ENCODE measurements at regions not wholly inside any gene's neighbourhood (a gene's known extent, or its start where the extent isn't known, plus 50 kb on each side); places are given as distances from the start of the nearest gene placed in this dataset.
"Not testable (repeated sequence)": the region's sequence is repeated elsewhere in the genome, so short reads cannot be mapped to it uniquely, and the experiment has no call there.

- H3K4me3 ChIP-seq (ENCODE audit: low read depth, low read length): no peak overlapping the region
- no peak for DNase-seq (ENCODE audit: low read depth)
- TF ChIP-seq CTCF (IDR thresholded peaks at IDR 0.05; ENCODE audit: low read depth, low read length): no peak
- no peak for TF ChIP-seq MYC (IDR thresholded peaks at IDR 0.05; ENCODE audit: low read depth, low read length)
- TF ChIP-seq MAX (IDR thresholded peaks at IDR 0.05; ENCODE audit: low read depth, low read length): no peak
- no peak for TF ChIP-seq POLR2A (IDR thresholded peaks at IDR 0.05; ENCODE audit: extremely low read depth, insufficient read length)
Observed at GRCh38 chrX:121754301-121754700, 706.9 kb downstream of the GLUD2 start.

- no peak overlapping the region for H3K4me3 ChIP-seq (ENCODE audit: low read depth, low read length)
- DNase-seq (ENCODE audit: low read depth): peak; percentile 6
- TF ChIP-seq CTCF (IDR thresholded peaks at IDR 0.05; ENCODE audit: low read depth, low read length): no peak
- no peak for TF ChIP-seq MAX (IDR thresholded peaks at IDR 0.05; ENCODE audit: low read depth, low read length)
- TF ChIP-seq POLR2A (IDR thresholded peaks at IDR 0.05; ENCODE audit: extremely low read depth, insufficient read length): no peak
- no peak for TF ChIP-seq MYC (IDR thresholded peaks at IDR 0.05; ENCODE audit: low read depth, low read length)
Observed at GRCh38 chrX:121755541-121755940, 708.1 kb downstream of the GLUD2 start.

- no peak for DNase-seq (ENCODE audit: low read depth)
- H3K4me3 ChIP-seq (ENCODE audit: low read depth, low read length): no peak overlapping the region
- TF ChIP-seq CTCF (IDR thresholded peaks at IDR 0.05; ENCODE audit: low read depth, low read length) (no peak), MAX (IDR thresholded peaks at IDR 0.05; ENCODE audit: low read depth, low read length) (no peak), MYC (IDR thresholded peaks at IDR 0.05; ENCODE audit: low read depth, low read length) (no peak), POLR2A (IDR thresholded peaks at IDR 0.05; ENCODE audit: extremely low read depth, insufficient read length) (no peak)
Observed at GRCh38 chrX:121761845-121762244, 714.4 kb downstream of the GLUD2 start.

GRCh38 chrX:121763671-121764070, 716.3 kb downstream of the GLUD2 start:
- TF ChIP-seq CTCF (IDR thresholded peaks at IDR 0.05; ENCODE audit: low read depth, low read length): no peak
- no peak for TF ChIP-seq POLR2A (IDR thresholded peaks at IDR 0.05; ENCODE audit: extremely low read depth, insufficient read length)
- TF ChIP-seq MYC (IDR thresholded peaks at IDR 0.05; ENCODE audit: low read depth, low read length): no peak
- no peak for TF ChIP-seq MAX (IDR thresholded peaks at IDR 0.05; ENCODE audit: low read depth, low read length)
- H3K4me3 ChIP-seq (ENCODE audit: low read depth, low read length): no peak overlapping the region
- no peak for DNase-seq (ENCODE audit: low read depth)

GRCh38 chrX:121768210-121768609, 720.8 kb downstream of the GLUD2 start:
- not testable (repeated sequence) for H3K4me3 ChIP-seq (ENCODE audit: low read depth, low read length); DNase-seq (ENCODE audit: low read depth)

GRCh38 chrX:121781991-121782390, 734.6 kb downstream of the GLUD2 start:
- no peak for DNase-seq (ENCODE audit: low read depth)
- no peak for TF ChIP-seq MYC (IDR thresholded peaks at IDR 0.05; ENCODE audit: low read depth, low read length)
- no peak for TF ChIP-seq CTCF (IDR thresholded peaks at IDR 0.05; ENCODE audit: low read depth, low read length)
- TF ChIP-seq MAX (IDR thresholded peaks at IDR 0.05; ENCODE audit: low read depth, low read length): no peak
- TF ChIP-seq POLR2A (IDR thresholded peaks at IDR 0.05; ENCODE audit: extremely low read depth, insufficient read length): no peak
- H3K4me3 ChIP-seq (ENCODE audit: low read depth, low read length): no peak overlapping the region

Data from NB4 (cell line).